ENCODE measurements at regions not wholly inside any gene's neighbourhood (a gene's known extent, or its start where the extent isn't known, plus 50 kb on each side); places are given as distances from the start of the nearest gene placed in this dataset.
A peak's percentile ranks its signal among the peaks of the same experiment; 100 is the strongest.

GRCh38 chr9:20044686-20045085, 255.8 kb upstream of the SLC24A2 start:
- H3K27me3 Mint-ChIP-seq: no peaks in the 10 kb centered on the region
- Histone ChIP-seq H3K27ac (ENCODE audit: insufficient read depth, low read length, poor library complexity, severe bottlenecking) (no peak overlapping the region), H3K36me3 (ENCODE audit: control insufficient read depth, insufficient read depth, low read length) (no peaks in the 10 kb centered on the region), H3K4me3 (ENCODE audit: low read depth, low read length) (no peak overlapping the region), H3K27me3 (ENCODE audit: control insufficient read depth, insufficient read depth, low read length) (no peaks in the 10 kb centered on the region), H3K4me1 (ENCODE audit: control insufficient read depth, insufficient read depth, low read length, poor library complexity, severe bottlenecking) (peaks cover 6% of the 10 kb centered on the region), H3K9me3 (ENCODE audit: control insufficient read depth in 2 of 2, low read length in 2 of 2) (no peaks in the 10 kb centered on the region)
- peak overlapping the region in 2 of 3 donors; percentile 26 to 71 for H3K27ac Mint-ChIP-seq
- H3K9me3 Mint-ChIP-seq: no peaks in the 10 kb centered on the region
- peaks cover 12 to 29% (median 24%) of the 10 kb centered on the region in 4 donors for H3K4me1 Mint-ChIP-seq
- peak overlapping the region in 1 of 4 donors; percentile 73 for H3K4me3 Mint-ChIP-seq
- ATAC-seq (ENCODE audit: low read depth in 2 of 2): no peak
- H3K36me3 Mint-ChIP-seq: no peaks in the 10 kb centered on the region
- DNase-seq: peak in 1 of 3 donors; percentile 25

GRCh38 chr9:20043461-20043860, 254.6 kb upstream of the SLC24A2 start:
- Mint-ChIP-seq H3K4me3 (peak overlapping the region; percentile 76 to 86 (median 84)), H3K9me3 (no peaks in the 10 kb centered on the region), H3K27me3 (no peaks in the 10 kb centered on the region), H3K27ac (peak overlapping the region; percentile 89 to 99 (median 95)), H3K4me1 (peaks cover 12 to 29% (median 25%) of the 10 kb centered on the region in 4 donors), H3K36me3 (no peaks in the 10 kb centered on the region)
- DNase-seq: peak in 1 of 3 donors; percentile 70
- no peaks in the 10 kb centered on the region for H3K27me3 ChIP-seq (ENCODE audit: control insufficient read depth, insufficient read depth, low read length)
- H3K4me3 ChIP-seq (ENCODE audit: low read depth, low read length): peak overlapping the region; percentile 87
- peaks cover 6% of the 10 kb centered on the region for H3K4me1 ChIP-seq (ENCODE audit: control insufficient read depth, insufficient read depth, low read length, poor library complexity, severe bottlenecking)
- no peaks in the 10 kb centered on the region for H3K36me3 ChIP-seq (ENCODE audit: control insufficient read depth, insufficient read depth, low read length)
- peak overlapping the region; percentile 55 for H3K27ac ChIP-seq (ENCODE audit: insufficient read depth, low read length, poor library complexity, severe bottlenecking)
- ATAC-seq (ENCODE audit: low read depth in 2 of 2): peak in 1 of 2 donors; percentile 15
- no peaks in the 10 kb centered on the region for H3K9me3 ChIP-seq (ENCODE audit: control insufficient read depth in 2 of 2, low read length in 2 of 2)

- peak overlapping the region; percentile 89 to 99 (median 95) for H3K27ac Mint-ChIP-seq
- H3K4me3 Mint-ChIP-seq: peak overlapping the region; percentile 76 to 86 (median 84)
- H3K4me1 Mint-ChIP-seq: peaks cover 12 to 29% (median 25%) of the 10 kb centered on the region in 4 donors
- H3K27me3 Mint-ChIP-seq: no peaks in the 10 kb centered on the region
- DNase-seq: peak in 2 of 3 donors; percentile 39 to 81
- ATAC-seq (ENCODE audit: low read depth in 2 of 2): peak; percentile 78 to 80
- no peaks in the 10 kb centered on the region for H3K36me3 Mint-ChIP-seq
- H3K4me3 ChIP-seq (ENCODE audit: low read depth, low read length): peak overlapping the region; percentile 87
- H3K27ac ChIP-seq (ENCODE audit: insufficient read depth, low read length, poor library complexity, severe bottlenecking): peak overlapping the region; percentile 55
- no peaks in the 10 kb centered on the region for H3K9me3 ChIP-seq (ENCODE audit: control insufficient read depth in 2 of 2, low read length in 2 of 2)
- no peaks in the 10 kb centered on the region for H3K36me3 ChIP-seq (ENCODE audit: control insufficient read depth, insufficient read depth, low read length)
- H3K4me1 ChIP-seq (ENCODE audit: control insufficient read depth, insufficient read depth, low read length, poor library complexity, severe bottlenecking): peaks cover 6% of the 10 kb centered on the region
- H3K9me3 Mint-ChIP-seq: no peaks in the 10 kb centered on the region
- no peaks in the 10 kb centered on the region for H3K27me3 ChIP-seq (ENCODE audit: control insufficient read depth, insufficient read depth, low read length)
These were observed 254.2 kb upstream of the SLC24A2 start for GRCh38 chr9:20043035-20043434.

- Mint-ChIP-seq H3K9me3 (no peaks in the 10 kb centered on the region), H3K4me1 (peaks cover 12 to 29% (median 25%) of the 10 kb centered on the region in 4 donors), H3K27me3 (no peaks in the 10 kb centered on the region), H3K27ac (peak overlapping the region; percentile 89 to 99 (median 95)), H3K36me3 (no peaks in the 10 kb centered on the region), H3K4me3 (peak overlapping the region; percentile 76 to 86 (median 84))
- H3K36me3 ChIP-seq (ENCODE audit: control insufficient read depth, insufficient read depth, low read length): no peaks in the 10 kb centered on the region
- no peaks in the 10 kb centered on the region for H3K9me3 ChIP-seq (ENCODE audit: control insufficient read depth in 2 of 2, low read length in 2 of 2)
- no peak for ATAC-seq (ENCODE audit: low read depth in 2 of 2)
- no peak overlapping the region for H3K27ac ChIP-seq (ENCODE audit: insufficient read depth, low read length, poor library complexity, severe bottlenecking)
- H3K4me1 ChIP-seq (ENCODE audit: control insufficient read depth, insufficient read depth, low read length, poor library complexity, severe bottlenecking): peaks cover 6% of the 10 kb centered on the region
- H3K27me3 ChIP-seq (ENCODE audit: control insufficient read depth, insufficient read depth, low read length): no peaks in the 10 kb centered on the region
- DNase-seq: no peak
- H3K4me3 ChIP-seq (ENCODE audit: low read depth, low read length): peak overlapping the region; percentile 87
These were observed 253.4 kb upstream of the SLC24A2 start for GRCh38 chr9:20042128-20042711.

GRCh38 chr9:20041697-20042081, 252.9 kb upstream of the SLC24A2 start:
- Histone ChIP-seq H3K4me1 (ENCODE audit: control insufficient read depth, insufficient read depth, low read length, poor library complexity, severe bottlenecking) (peaks cover 6% of the 10 kb centered on the region), H3K27ac (ENCODE audit: insufficient read depth, low read length, poor library complexity, severe bottlenecking) (no peak overlapping the region), H3K9me3 (ENCODE audit: control insufficient read depth in 2 of 2, low read length in 2 of 2) (no peaks in the 10 kb centered on the region), H3K36me3 (ENCODE audit: control insufficient read depth, insufficient read depth, low read length) (no peaks in the 10 kb centered on the region), H3K4me3 (ENCODE audit: low read depth, low read length) (no peak overlapping the region), H3K27me3 (ENCODE audit: control insufficient read depth, insufficient read depth, low read length) (no peaks in the 10 kb centered on the region)
- ATAC-seq (ENCODE audit: low read depth in 2 of 2) (no peak), DNase-seq (no peak)
- Mint-ChIP-seq H3K27me3 (no peaks in the 10 kb centered on the region), H3K27ac (peak overlapping the region; percentile 67 to 95 (median 89)), H3K36me3 (no peaks in the 10 kb centered on the region), H3K4me3 (peak overlapping the region in 1 of 4 donors; percentile 11), H3K4me1 (peaks cover 12 to 29% (median 25%) of the 10 kb centered on the region in 4 donors), H3K9me3 (no peaks in the 10 kb centered on the region)

GRCh38 chr9:20040991-20041696, 252.3 kb upstream of the SLC24A2 start:
- no peaks in the 10 kb centered on the region for H3K36me3 Mint-ChIP-seq
- Histone ChIP-seq H3K27ac (ENCODE audit: insufficient read depth, low read length, poor library complexity, severe bottlenecking) (no peak overlapping the region), H3K4me3 (ENCODE audit: low read depth, low read length) (no peak overlapping the region), H3K9me3 (ENCODE audit: control insufficient read depth in 2 of 2, low read length in 2 of 2) (no peaks in the 10 kb centered on the region), H3K36me3 (ENCODE audit: control insufficient read depth, insufficient read depth, low read length) (no peaks in the 10 kb centered on the region), H3K4me1 (ENCODE audit: control insufficient read depth, insufficient read depth, low read length, poor library complexity, severe bottlenecking) (peaks cover 6% of the 10 kb centered on the region), H3K27me3 (ENCODE audit: control insufficient read depth, insufficient read depth, low read length) (no peaks in the 10 kb centered on the region)
- H3K4me1 Mint-ChIP-seq: peaks cover 12 to 29% (median 25%) of the 10 kb centered on the region in 4 donors
- ATAC-seq (ENCODE audit: low read depth in 2 of 2) (no peak), DNase-seq (no peak)
- H3K27me3 Mint-ChIP-seq: no peaks in the 10 kb centered on the region
- no peaks in the 10 kb centered on the region for H3K9me3 Mint-ChIP-seq
- H3K27ac Mint-ChIP-seq: peak overlapping the region in 1 of 3 donors; percentile 95
- peak overlapping the region in 2 of 4 donors; percentile 52 to 57 for H3K4me3 Mint-ChIP-seq

- Histone ChIP-seq H3K27ac (ENCODE audit: insufficient read depth, low read length, poor library complexity, severe bottlenecking) (no peak overlapping the region), H3K27me3 (ENCODE audit: control insufficient read depth, insufficient read depth, low read length) (no peaks in the 10 kb centered on the region), H3K36me3 (ENCODE audit: control insufficient read depth, insufficient read depth, low read length) (no peaks in the 10 kb centered on the region), H3K9me3 (ENCODE audit: control insufficient read depth in 2 of 2, low read length in 2 of 2) (no peaks in the 10 kb centered on the region), H3K4me1 (ENCODE audit: control insufficient read depth, insufficient read depth, low read length, poor library complexity, severe bottlenecking) (no peaks in the 10 kb centered on the region), H3K4me3 (ENCODE audit: low read depth, low read length) (no peak overlapping the region)
- H3K36me3 Mint-ChIP-seq: no peaks in the 10 kb centered on the region
- H3K27me3 Mint-ChIP-seq: peaks cover 6% of the 10 kb centered on the region
- no peak overlapping the region for H3K4me3 Mint-ChIP-seq
- H3K27ac Mint-ChIP-seq: no peak overlapping the region
- H3K4me1 Mint-ChIP-seq: peaks cover 1 to 15% (median 10%) of the 10 kb centered on the region in 4 donors
- H3K9me3 Mint-ChIP-seq: no peaks in the 10 kb centered on the region
- ATAC-seq (ENCODE audit: low read depth in 2 of 2): no peak
- DNase-seq: no peak
These were observed 248.9 kb upstream of the SLC24A2 start for GRCh38 chr9:20037699-20038098.
